ENCODE measurements at regions not wholly inside any gene's neighbourhood (a gene's known extent, or its start where the extent isn't known, plus 50 kb on each side); places are given as distances from the start of the nearest gene placed in this dataset.

DNA sequence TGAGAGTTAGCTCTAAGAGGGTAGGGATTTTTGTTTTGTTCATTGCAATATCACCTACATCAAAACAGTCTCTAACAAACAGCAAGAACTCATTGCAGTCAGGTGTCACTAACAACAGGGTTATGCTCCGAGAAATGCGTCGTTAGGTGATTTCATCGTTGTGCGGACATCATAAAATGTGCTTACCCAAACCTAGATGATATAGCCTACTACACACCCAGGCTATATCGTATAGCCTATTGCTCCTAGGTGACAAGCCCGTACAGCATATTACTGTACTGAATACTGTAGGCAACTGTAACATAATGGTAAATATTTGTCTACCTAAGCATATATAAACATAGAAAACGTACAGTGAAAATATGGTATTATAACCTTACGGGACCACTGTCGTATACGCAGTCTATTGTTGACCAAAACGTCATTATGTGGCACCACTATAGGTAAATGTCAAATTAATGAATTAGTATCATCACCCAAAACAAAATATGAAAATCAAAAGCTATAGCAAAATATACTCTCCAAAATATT is 49.9 kb upstream of the TAB2 start:
- Mint-ChIP-seq H3K4me1 (ENCODE audit: low read depth in 2 of 2) (peaks cover 18 to 28% of the 10 kb centered on the region in 2 donors), H3K4me3 (no peak overlapping the region), H3K27ac (no peak overlapping the region), H3K36me3 (no peaks in the 10 kb centered on the region), H3K9me3 (no peaks in the 10 kb centered on the region), H3K27me3 (peaks cover 15 to 28% of the 10 kb centered on the region in 2 donors)
- ATAC-seq (no peak), DNase-seq (ENCODE audit: low spot score) (no peak)

Measured in natural killer cell treated with Interleukin-12 subunit alpha and Interleukin-12 subunit beta and Interleukin-15 and Interleukin-18, amount 100 ng/mL, for 72 hours (primary cell).